Ishikawa (cell line): ENCODE measurements at regions not wholly inside any gene's neighbourhood (a gene's known extent, or its start where the extent isn't known, plus 50 kb on each side); places are given as distances from the start of the nearest gene placed in this dataset.

ENCODE experiments used
- CEBPB ChIP-seq: IDR thresholded peaks from 2 replicates; pipeline ENCODE4 v1.6.1; 2012
- CREB1 ChIP-seq: IDR thresholded peaks from 2 replicates; pipeline ENCODE4 v1.6.1; 2012; ENCODE audit warnings: low read depth
- EGR1 ChIP-seq: IDR thresholded peaks from 2 replicates; pipeline ENCODE4 v1.6.1; 2012
- EP300 ChIP-seq: IDR thresholded peaks from 2 replicates; pipeline ENCODE4 v1.6.1; 2012; ENCODE audit warnings: borderline replicate concordance
- FOXM1 ChIP-seq: IDR thresholded peaks from 2 replicates; pipeline ENCODE4 v1.6.1; 2012; ENCODE audit warnings: low read depth, borderline replicate concordance
- MAX ChIP-seq: IDR thresholded peaks from 2 replicates; pipeline ENCODE4 v1.6.1; 2012
- NFIC ChIP-seq: IDR thresholded peaks from 2 replicates; pipeline ENCODE4 v1.6.1; 2012
- RAD21 ChIP-seq: IDR thresholded peaks from 2 replicates; pipeline ENCODE4 v1.6.1; 2012; ENCODE audit warnings: low read depth
- REST ChIP-seq: IDR thresholded peaks from 2 replicates; pipeline ENCODE4 v1.6.1; 2012; ENCODE audit warnings: low read depth, mild to moderate bottlenecking
- TAF1 ChIP-seq: IDR thresholded peaks from 2 replicates; pipeline ENCODE4 v1.6.1; 2012; ENCODE audit warnings: low read depth, mild to moderate bottlenecking
- TCF12 ChIP-seq: IDR thresholded peaks from 2 replicates; pipeline ENCODE4 v1.6.1; 2012; ENCODE audit warnings: low read depth
- TEAD4 ChIP-seq: IDR thresholded peaks from 2 replicates; pipeline ENCODE4 v1.6.1; 2012
- USF1 ChIP-seq: IDR thresholded peaks from 2 replicates; pipeline ENCODE4 v1.6.1; 2012
- YY1 ChIP-seq: IDR thresholded peaks from 2 replicates; pipeline ENCODE4 v1.6.1; 2012; ENCODE audit warnings: low read depth
- ZBTB7A ChIP-seq: IDR thresholded peaks from 2 replicates; pipeline ENCODE4 v1.6.1; 2012; ENCODE audit warnings: low read depth

GRCh38 chr14:71549421-71550050 is 382.7 kb upstream of the RGS6 start:
- TF ChIP-seq USF1 (no peak), ZBTB7A (no peak), TAF1 (no peak), YY1 (no peak), FOXM1 (no peak), NFIC (no peak), REST (no peak), TCF12 (no peak), CREB1 (no peak), TEAD4 (no peak), RAD21 (no peak), CEBPB (no peak), EGR1 (no peak), MAX (no peak), EP300 (no peak)

- TF ChIP-seq TAF1 (no peak), TEAD4 (no peak), NFIC (no peak), EGR1 (no peak), CEBPB (no peak), REST (no peak)
These were observed 381.9 kb upstream of the RGS6 start for GRCh38 chr14:71550367-71550766.

- TF ChIP-seq NFIC (no peak), YY1 (no peak), TAF1 (no peak), CEBPB (no peak), EGR1 (no peak), TCF12 (no peak), REST (no peak), CREB1 (no peak), MAX (no peak), TEAD4 (no peak), EP300 (no peak), RAD21 (no peak), USF1 (no peak), FOXM1 (no peak), ZBTB7A (no peak)
These were observed 380.8 kb upstream of the RGS6 start for GRCh38 chr14:71551291-71551950.

- TF ChIP-seq EGR1, result no peak
- no peak for TF ChIP-seq NFIC
These were observed 379.4 kb upstream of the RGS6 start for GRCh38 chr14:71552809-71553208.

- TF ChIP-seq RAD21 (no peak), YY1 (no peak), REST (no peak), TAF1 (no peak), FOXM1 (no peak)
These were observed 378.4 kb upstream of the RGS6 start for GRCh38 chr14:71553779-71554178.
